OCI-LY3 (cell line): ENCODE measurements at regions not wholly inside any gene's neighbourhood (a gene's known extent, or its start where the extent isn't known, plus 50 kb on each side); places are given as distances from the start of the nearest gene placed in this dataset.

ENCODE experiments used
- CTCF ChIP-seq: fragments of 200-600, 300-600 bp; sonication (generic); IDR thresholded peaks from 2 replicates; pipeline ENCODE4 v1.5.1; 2014; ENCODE audit warnings: antibody characterized with exemption, low read length, low read depth
- EZH2phosphoT487 ChIP-seq: fragments of 200-600 bp; shearing (Covaris generic); IDR thresholded peaks from 2 replicates; pipeline ENCODE4 v1.6.1; 2018; ENCODE audit warnings: antibody characterized with exemption, mixed run types, low read depth

GRCh38 chr15:69544365-69545113, 91.9 kb downstream of the RPLP1 start:
- no peak for TF ChIP-seq CTCF
- no peak for TF ChIP-seq EZH2phosphoT487
